ENCODE measurements at regions not wholly inside any gene's neighbourhood (a gene's known extent, or its start where the extent isn't known, plus 50 kb on each side); places are given as distances from the start of the nearest gene placed in this dataset.

DNA sequence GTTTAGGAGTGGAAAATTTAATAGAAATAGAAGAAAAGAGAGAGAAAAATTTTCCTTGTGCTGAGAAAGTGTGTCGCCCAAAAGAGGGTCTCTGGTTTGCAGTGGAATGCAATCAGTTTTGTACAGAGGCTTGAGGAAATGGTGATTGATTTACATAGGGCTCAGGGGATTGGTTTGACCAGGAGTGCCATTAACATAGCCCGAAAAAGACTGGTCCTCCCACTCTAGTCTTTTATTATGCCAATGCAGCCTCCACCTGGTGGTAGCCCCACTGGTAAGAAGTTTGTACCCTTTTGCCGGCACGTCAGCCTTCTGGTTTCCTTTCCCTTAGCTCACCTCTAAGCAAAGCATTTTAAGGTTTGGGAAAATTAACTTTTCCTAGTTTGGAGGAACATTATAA is 885.3 kb downstream of the XPNPEP1 start:
- TF ChIP-seq Cebpa-rat (IDR thresholded peaks at IDR 0.05), result no peak
- H3K9ac ChIP-seq, result no peak overlapping the region
- H3K27me3 ChIP-seq, result no peaks in the 10 kb centered on the region
- H3K36me3 ChIP-seq, result no peaks in the 10 kb centered on the region
- H4K20me1 ChIP-seq, result no peaks in the 10 kb centered on the region
- H3K27ac ChIP-seq, result no peak overlapping the region
- H3K9me3 ChIP-seq, result peaks cover 7% of the 10 kb centered on the region; the same call in 1 of the 2 replicates
- no peaks in the 10 kb centered on the region for H3K4me1 ChIP-seq
- no peak overlapping the region for H3K4me3 ChIP-seq
- H3K4me2 ChIP-seq, result no peak overlapping the region

DNA sequence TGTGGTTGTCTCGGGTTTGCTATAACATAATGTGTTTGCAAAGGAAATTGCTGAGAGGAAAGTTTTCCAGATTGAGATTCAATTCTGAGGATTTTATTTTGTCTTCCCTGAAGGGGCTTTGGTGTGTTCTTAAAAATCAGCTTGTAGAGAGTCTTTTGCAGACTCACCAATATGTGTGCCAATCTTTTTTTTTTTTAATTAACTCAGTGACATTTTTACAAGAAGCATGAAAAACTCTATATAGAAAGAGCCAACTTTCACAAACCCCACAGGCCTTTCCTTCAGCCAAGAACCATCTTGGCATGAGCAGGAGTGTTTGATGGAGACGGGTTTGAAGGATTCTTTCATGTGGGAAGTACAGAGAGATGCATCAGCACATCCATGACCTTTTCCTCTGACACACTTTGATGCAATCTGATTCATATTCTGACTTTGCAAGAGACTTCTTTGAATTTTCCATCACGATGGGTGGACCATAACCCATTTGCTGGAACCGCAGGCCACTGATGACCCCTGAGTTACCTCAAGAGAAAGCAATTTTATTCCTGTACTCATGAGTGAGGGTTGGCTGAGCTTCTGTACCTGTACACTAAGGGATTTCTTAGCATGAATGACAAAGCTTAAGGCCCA is 892.6 kb downstream of the XPNPEP1 start:
- H3K27ac ChIP-seq, result no peak overlapping the region

DNA sequence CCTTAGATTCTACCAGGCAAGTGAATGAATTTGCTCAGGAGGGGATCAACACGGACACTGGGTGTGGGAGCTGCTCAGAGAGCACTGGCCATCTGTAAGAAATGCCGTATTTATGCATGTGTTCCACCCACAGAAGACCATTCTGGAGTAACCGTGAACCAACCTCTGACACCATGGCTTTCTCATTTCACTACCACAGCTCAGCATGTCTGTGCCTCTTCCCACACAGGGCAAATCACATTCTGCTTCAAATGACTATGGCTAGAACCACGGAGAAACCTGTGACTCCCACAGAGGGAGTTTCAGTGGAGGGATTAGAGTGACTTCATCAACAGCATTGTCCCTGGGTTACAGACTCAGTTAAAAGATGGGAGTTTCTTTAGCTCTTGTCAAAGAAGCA is 893.4 kb downstream of the XPNPEP1 start:
- H3K9me3 ChIP-seq, result no peaks in the 10 kb centered on the region
- no peaks in the 10 kb centered on the region for H3K36me3 ChIP-seq
- no peaks in the 10 kb centered on the region for H3K4me1 ChIP-seq
- H3K27me3 ChIP-seq, result no peaks in the 10 kb centered on the region
- H3K9ac ChIP-seq, result no peak overlapping the region
- TF ChIP-seq Cebpa-rat (IDR thresholded peaks at IDR 0.05), result no peak
- H3K4me3 ChIP-seq, result no peak overlapping the region
- no peaks in the 10 kb centered on the region for H4K20me1 ChIP-seq
- no peak overlapping the region for H3K4me2 ChIP-seq
- H3K27ac ChIP-seq, result no peak overlapping the region

More for the DNA sequence above, 892.6 kb downstream of the XPNPEP1 start:
- Histone ChIP-seq H3K4me3 (no peak overlapping the region), H4K20me1 (no peaks in the 10 kb centered on the region), H3K4me2 (no peak overlapping the region), H3K27me3 (no peaks in the 10 kb centered on the region), H3K9me3 (no peaks in the 10 kb centered on the region), H3K4me1 (no peaks in the 10 kb centered on the region), H3K9ac (no peak overlapping the region), H3K36me3 (no peaks in the 10 kb centered on the region)
- no peak for TF ChIP-seq Cebpa-rat (IDR thresholded peaks at IDR 0.05)

DNA sequence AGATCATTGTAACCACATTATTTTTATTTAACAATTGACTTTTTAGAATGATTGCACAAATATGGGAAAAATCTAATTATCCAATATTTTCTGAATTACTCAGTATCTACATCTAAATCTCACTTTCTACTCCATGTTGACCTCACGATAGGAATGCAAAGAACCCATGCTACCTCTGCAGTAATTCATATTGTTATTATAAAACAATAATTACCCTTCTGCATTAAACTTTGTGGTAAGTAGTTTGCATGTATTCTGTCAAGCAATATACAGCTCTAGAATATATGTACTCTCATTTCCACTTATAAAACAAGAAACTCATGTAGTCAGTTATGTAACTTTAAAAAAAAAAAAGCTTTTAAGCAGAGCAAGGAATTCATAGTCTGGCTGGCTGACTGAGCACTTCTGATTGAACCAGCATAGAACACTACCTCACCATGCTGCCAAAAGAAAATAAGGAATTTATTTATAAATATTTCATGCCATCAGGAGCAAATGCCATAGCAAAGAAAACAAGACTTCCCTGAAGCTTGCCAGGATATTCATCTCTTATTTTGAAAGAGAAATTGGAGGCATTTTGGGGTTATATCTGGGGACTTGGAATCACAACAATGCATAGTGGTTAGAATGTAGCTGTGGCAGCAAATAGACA is 895.7 kb downstream of the XPNPEP1 start:
- Histone ChIP-seq H3K36me3 (no peaks in the 10 kb centered on the region), H3K4me2 (no peak overlapping the region), H3K27ac (no peak overlapping the region), H3K4me1 (no peaks in the 10 kb centered on the region), H3K4me3 (no peak overlapping the region), H3K9me3 (no peaks in the 10 kb centered on the region), H4K20me1 (no peaks in the 10 kb centered on the region), H3K27me3 (no peaks in the 10 kb centered on the region), H3K9ac (no peak overlapping the region)
- no peak for TF ChIP-seq Cebpa-rat (IDR thresholded peaks at IDR 0.05)

DNA sequence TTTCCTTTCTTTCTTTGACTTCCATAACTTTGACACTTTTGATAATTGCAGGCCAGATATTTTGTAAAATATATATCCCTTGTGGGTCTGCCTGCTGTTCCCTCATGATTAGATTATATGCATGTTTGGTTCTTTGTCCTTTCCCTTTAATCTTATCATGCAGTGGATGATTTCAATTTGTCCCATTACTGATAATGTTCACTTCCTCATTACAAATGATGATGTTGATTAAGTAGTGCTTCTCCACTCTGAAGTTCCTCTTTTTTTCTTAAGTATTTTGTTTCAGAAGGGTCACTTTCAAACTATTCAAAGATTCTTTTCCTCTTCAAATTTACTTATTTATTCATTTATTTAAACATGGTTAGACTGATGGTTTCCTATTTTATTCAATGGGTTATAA is 898.1 kb downstream of the XPNPEP1 start:
- no peaks in the 10 kb centered on the region for H4K20me1 ChIP-seq
- H3K4me3 ChIP-seq, result no peak overlapping the region
- no peaks in the 10 kb centered on the region for H3K4me1 ChIP-seq
- H3K27me3 ChIP-seq, result no peaks in the 10 kb centered on the region
- H3K9ac ChIP-seq, result no peak overlapping the region
- H3K9me3 ChIP-seq, result no peaks in the 10 kb centered on the region
- H3K36me3 ChIP-seq, result no peaks in the 10 kb centered on the region
- no peak overlapping the region for H3K4me2 ChIP-seq
- H3K27ac ChIP-seq, result no peak overlapping the region
- no peak for TF ChIP-seq Cebpa-rat (IDR thresholded peaks at IDR 0.05)

DNA sequence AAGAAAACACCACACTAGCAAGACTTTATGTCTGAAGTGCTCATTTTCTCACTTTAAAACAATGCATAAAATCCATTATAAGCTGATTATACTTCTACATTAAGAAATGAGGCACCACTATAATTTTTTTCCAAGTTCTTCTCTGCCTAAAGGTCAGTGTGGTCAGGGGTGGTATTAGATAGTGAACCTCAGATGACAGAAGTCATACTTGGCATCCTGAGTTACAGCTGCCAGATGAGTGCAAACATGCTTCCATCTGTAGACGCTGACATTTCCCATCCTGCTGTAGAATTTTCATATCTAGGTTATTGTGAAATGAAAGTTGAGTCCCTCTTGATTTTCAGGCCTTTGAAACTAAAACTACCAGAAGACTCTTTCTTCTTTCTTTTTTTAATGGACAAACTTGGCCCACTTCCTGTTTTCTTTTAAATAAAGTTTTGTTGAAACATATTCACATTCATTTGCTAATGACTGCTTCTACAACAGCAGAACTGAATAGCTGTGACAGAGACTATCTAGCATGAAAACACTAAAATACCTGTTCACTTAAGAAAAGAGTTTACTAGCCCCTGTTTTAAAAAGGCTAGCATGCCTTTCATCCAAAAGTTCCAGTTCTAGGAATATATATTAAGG is 900.8 kb downstream of the XPNPEP1 start:
- no peak for TF ChIP-seq Cebpa-rat (IDR thresholded peaks at IDR 0.05)
- H3K9ac ChIP-seq, result no peak overlapping the region
- H3K27me3 ChIP-seq, result no peaks in the 10 kb centered on the region
- H3K9me3 ChIP-seq, result no peaks in the 10 kb centered on the region
- no peak overlapping the region for H3K4me2 ChIP-seq
- no peak overlapping the region for H3K4me3 ChIP-seq
- no peaks in the 10 kb centered on the region for H3K36me3 ChIP-seq
- H3K27ac ChIP-seq, result no peak overlapping the region
- no peaks in the 10 kb centered on the region for H3K4me1 ChIP-seq
- H4K20me1 ChIP-seq, result no peaks in the 10 kb centered on the region

DNA sequence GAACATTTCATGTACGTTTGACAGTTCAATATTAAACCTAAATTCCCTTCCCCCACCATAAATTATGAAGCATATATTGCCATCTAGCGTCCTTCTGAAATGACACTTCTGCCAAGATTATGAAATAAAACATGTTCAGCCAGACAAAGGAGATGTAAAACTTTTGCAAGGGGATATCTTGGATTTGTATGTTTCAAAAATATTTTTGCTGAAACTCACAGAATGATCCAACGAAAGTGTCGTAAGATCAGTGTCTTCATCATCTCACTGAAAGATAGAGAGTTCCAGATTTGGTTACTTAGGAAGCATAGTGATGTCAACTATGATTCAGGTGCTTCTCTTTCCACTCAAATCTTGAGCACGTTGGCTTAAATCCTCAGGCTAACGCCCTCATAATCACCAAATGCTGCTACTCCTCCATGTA is 904.3 kb downstream of the XPNPEP1 start:
- Histone ChIP-seq H3K9ac (no peak overlapping the region), H3K27me3 (no peaks in the 10 kb centered on the region), H4K20me1 (no peaks in the 10 kb centered on the region), H3K9me3 (no peaks in the 10 kb centered on the region), H3K27ac (no peak overlapping the region), H3K4me2 (no peak overlapping the region), H3K4me3 (no peak overlapping the region), H3K36me3 (no peaks in the 10 kb centered on the region), H3K4me1 (no peaks in the 10 kb centered on the region)
- TF ChIP-seq Cebpa-rat (IDR thresholded peaks at IDR 0.05), result no peak

DNA sequence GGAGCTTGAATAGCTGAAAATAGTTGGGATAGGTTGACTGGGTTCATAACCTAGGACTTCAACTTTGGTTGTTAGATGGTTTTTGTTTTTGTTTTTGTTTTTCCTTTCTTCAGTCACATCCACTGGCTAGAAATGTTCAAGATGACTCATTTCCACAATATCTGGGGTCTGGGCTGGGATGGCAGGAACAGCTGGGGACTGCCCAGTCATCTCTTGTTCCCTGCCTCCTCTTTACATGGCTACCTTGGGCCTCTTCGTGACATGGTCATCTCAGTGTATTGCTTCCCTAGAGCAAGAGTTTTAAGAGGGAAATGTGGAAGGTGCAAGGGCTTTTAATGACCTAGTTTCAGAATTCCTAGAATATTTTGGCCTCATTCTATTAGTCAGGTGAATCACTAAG is 915.8 kb downstream of the XPNPEP1 start:
- no peak overlapping the region for H3K27ac ChIP-seq
- no peaks in the 10 kb centered on the region for H3K27me3 ChIP-seq
- H4K20me1 ChIP-seq, result no peaks in the 10 kb centered on the region
- H3K9me3 ChIP-seq, result no peaks in the 10 kb centered on the region
- no peaks in the 10 kb centered on the region for H3K36me3 ChIP-seq
- no peak for TF ChIP-seq Cebpa-rat (IDR thresholded peaks at IDR 0.05)
- H3K4me1 ChIP-seq, result no peaks in the 10 kb centered on the region
- H3K9ac ChIP-seq, result no peak overlapping the region
- no peak overlapping the region for H3K4me2 ChIP-seq
- H3K4me3 ChIP-seq, result no peak overlapping the region

DNA sequence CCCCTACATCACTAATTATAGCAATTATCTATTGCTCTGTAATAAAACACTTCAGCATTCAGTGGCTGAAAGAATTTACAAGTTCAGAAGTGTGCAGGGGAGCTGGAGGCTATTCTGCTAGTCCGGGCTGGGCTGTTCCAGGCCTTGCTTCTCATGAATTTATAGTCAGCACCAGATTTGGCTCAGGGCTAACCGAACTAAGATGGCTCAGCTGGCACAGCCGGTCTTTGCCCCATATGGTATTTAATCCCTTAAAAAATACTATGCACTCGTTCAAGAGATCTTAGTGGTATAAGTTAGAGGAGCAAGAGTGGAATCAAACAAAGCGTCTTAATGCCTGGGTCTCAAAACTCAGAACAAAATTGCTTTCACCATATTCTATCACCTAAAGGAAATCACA is 932.9 kb downstream of the XPNPEP1 start:
- no peak for TF ChIP-seq Cebpa-rat (IDR thresholded peaks at IDR 0.05)
- Histone ChIP-seq H3K27me3 (no peaks in the 10 kb centered on the region), H3K4me1 (no peaks in the 10 kb centered on the region), H3K27ac (no peak overlapping the region), H3K4me3 (no peak overlapping the region), H3K9ac (no peak overlapping the region), H3K9me3 (no peaks in the 10 kb centered on the region), H3K4me2 (no peak overlapping the region), H4K20me1 (no peaks in the 10 kb centered on the region), H3K36me3 (no peaks in the 10 kb centered on the region)

DNA sequence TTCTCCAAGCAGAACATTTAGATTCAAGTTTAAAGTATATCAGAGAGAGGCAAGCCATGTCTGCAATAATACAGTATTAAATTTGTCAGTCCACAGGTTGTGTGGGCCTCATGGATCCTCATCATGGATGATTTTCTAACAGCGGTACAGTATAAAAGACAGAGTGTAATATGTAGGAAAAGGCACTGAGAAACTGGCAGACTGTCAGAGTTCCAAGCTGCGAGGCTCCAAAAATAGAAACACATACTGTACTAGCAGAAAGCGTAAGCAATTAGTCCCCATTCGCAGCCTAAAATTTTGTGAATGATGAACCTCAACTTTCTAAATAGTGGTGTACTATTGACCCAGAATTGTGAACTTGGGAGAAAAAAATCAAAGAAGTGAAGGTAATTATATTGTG is 933.3 kb downstream of the XPNPEP1 start:
- no peak overlapping the region for H3K4me2 ChIP-seq
- H3K9me3 ChIP-seq, result no peaks in the 10 kb centered on the region
- TF ChIP-seq Cebpa-rat (IDR thresholded peaks at IDR 0.05), result no peak
- no peaks in the 10 kb centered on the region for H3K4me1 ChIP-seq
- no peak overlapping the region for H3K27ac ChIP-seq
- H4K20me1 ChIP-seq, result no peaks in the 10 kb centered on the region
- no peak overlapping the region for H3K4me3 ChIP-seq
- no peaks in the 10 kb centered on the region for H3K36me3 ChIP-seq
- H3K27me3 ChIP-seq, result no peaks in the 10 kb centered on the region
- no peak overlapping the region for H3K9ac ChIP-seq
